ENCODE measurements at regions not wholly inside any gene's neighbourhood (a gene's known extent, or its start where the extent isn't known, plus 50 kb on each side); places are given as distances from the start of the nearest gene placed in this dataset.

GRCh38 chr3:124609402-124609801 lies 120.8 kb upstream of the UMPS start:
- TF ChIP-seq CTCF (IDR thresholded peaks at IDR 0.05; ENCODE audit: low read depth, low read length), result no peak
- no peak for DNase-seq (ENCODE audit: extremely low read depth, low read depth)

GRCh38 chr3:124610130-124610529 lies 120.1 kb upstream of the UMPS start:
- no peak for DNase-seq (ENCODE audit: extremely low read depth, low read depth)
- TF ChIP-seq CTCF (IDR thresholded peaks at IDR 0.05; ENCODE audit: low read depth, low read length), result no peak

GRCh38 chr3:124611520-124611919 lies 118.7 kb upstream of the UMPS start:
- DNase-seq (ENCODE audit: extremely low read depth, low read depth), result no peak

GRCh38 chr3:124615896-124616543 lies 114.2 kb upstream of the UMPS start:
- DNase-seq (ENCODE audit: extremely low read depth, low read depth), result no peak
- TF ChIP-seq CTCF (IDR thresholded peaks at IDR 0.05; ENCODE audit: low read depth, low read length), result no peak

More at GRCh38 chr3:124611520-124611919, 118.7 kb upstream of the UMPS start:
- no peak for TF ChIP-seq CTCF (IDR thresholded peaks at IDR 0.05; ENCODE audit: low read depth, low read length)

- TF ChIP-seq CTCF (IDR thresholded peaks at IDR 0.05; ENCODE audit: low read depth, low read length), result no peak
- DNase-seq (ENCODE audit: extremely low read depth, low read depth), result no peak
Measured at GRCh38 chr3:124617177-124617576, 113.1 kb upstream of the UMPS start.

- no peak for DNase-seq (ENCODE audit: extremely low read depth, low read depth)
- TF ChIP-seq CTCF (IDR thresholded peaks at IDR 0.05; ENCODE audit: low read depth, low read length), result no peak
Measured at GRCh38 chr3:124619887-124620599, 110.2 kb upstream of the UMPS start.

GRCh38 chr3:124620600-124621063 lies 109.6 kb upstream of the UMPS start:
- no peak for TF ChIP-seq CTCF (IDR thresholded peaks at IDR 0.05; ENCODE audit: low read depth, low read length)
- DNase-seq (ENCODE audit: extremely low read depth, low read depth), result no peak
